NCI-H2171 treated with DMSO at 0.1 percent for 48 hours (cell line): ENCODE measurements at regions not wholly inside any gene's neighbourhood (a gene's known extent, or its start where the extent isn't known, plus 50 kb on each side); places are given as distances from the start of the nearest gene placed in this dataset.

Experiments
- DNase-seq: peaks from one replicate; lab custom pipeline; 2025; lab: John Stamatoyannopoulos, UW

GRCh38 chr9:23541976-23542375, 284.1 kb downstream of the ELAVL2 start:
- no peak for DNase-seq

- DNase-seq, result no peak
Measured at GRCh38 chr9:23542438-23542837, 283.6 kb downstream of the ELAVL2 start.

GRCh38 chr9:23542927-23543326, 283.1 kb downstream of the ELAVL2 start:
- no peak for DNase-seq

GRCh38 chr9:23543419-23543818, 282.6 kb downstream of the ELAVL2 start:
- no peak for DNase-seq

GRCh38 chr9:23545728-23546127, 280.3 kb downstream of the ELAVL2 start:
- no peak for DNase-seq

GRCh38 chr9:23551311-23551721, 274.7 kb downstream of the ELAVL2 start:
- DNase-seq, result peak; percentile 24

GRCh38 chr9:23551929-23552707, 273.9 kb downstream of the ELAVL2 start:
- DNase-seq, result no peak

- DNase-seq, result no peak
Measured at GRCh38 chr9:23552876-23553601, 273.0 kb downstream of the ELAVL2 start.

- DNase-seq, result no peak
Measured at GRCh38 chr9:23554686-23555085, 271.4 kb downstream of the ELAVL2 start.

- no peak for DNase-seq
Measured at GRCh38 chr9:23555851-23556250, 270.2 kb downstream of the ELAVL2 start.

GRCh38 chr9:23556459-23556858, 269.6 kb downstream of the ELAVL2 start:
- no peak for DNase-seq

GRCh38 chr9:23557689-23558088, 268.4 kb downstream of the ELAVL2 start:
- no peak for DNase-seq

- DNase-seq, result no peak
Measured at GRCh38 chr9:23559522-23559921, 266.5 kb downstream of the ELAVL2 start.

- no peak for DNase-seq
Measured at GRCh38 chr9:23563517-23563916, 262.5 kb downstream of the ELAVL2 start.

GRCh38 chr9:23567516-23568165, 258.4 kb downstream of the ELAVL2 start:
- no peak for DNase-seq

- DNase-seq, result no peak
Measured at GRCh38 chr9:23571414-23572104, 254.5 kb downstream of the ELAVL2 start.

- DNase-seq, result no peak
Measured at GRCh38 chr9:23573800-23574199, 252.2 kb downstream of the ELAVL2 start.

GRCh38 chr9:23577611-23578010, 248.4 kb downstream of the ELAVL2 start:
- DNase-seq, result no peak

- no peak for DNase-seq
Measured at GRCh38 chr9:23581931-23582330, 244.1 kb downstream of the ELAVL2 start.

GRCh38 chr9:23582836-23583235, 243.2 kb downstream of the ELAVL2 start:
- DNase-seq, result no peak

- DNase-seq, result no peak
Measured at GRCh38 chr9:23586906-23587305, 239.1 kb downstream of the ELAVL2 start.

- no peak for DNase-seq
Measured at GRCh38 chr9:23587433-23587832, 238.6 kb downstream of the ELAVL2 start.
